Fibroblast of lung (primary cell): ENCODE measurements at regions not wholly inside any gene's neighbourhood (a gene's known extent, or its start where the extent isn't known, plus 50 kb on each side); places are given as distances from the start of the nearest gene placed in this dataset.

ENCODE experiments used
- CTCF ChIP-seq, 2 donors: IDR thresholded peaks in 1 of 2; conservative IDR thresholded peaks in 1 of 2; 1 replicate in 1 of 2; 2 replicates in 1 of 2; pipeline ENCODE4 v1.5.1; 2011 to 2012; ENCODE audit warnings: low read length in 2 of 2, control low read depth in 1 of 2, inconsistent platforms in 1 of 2, low read depth in 1 of 2, mild to moderate bottlenecking in 1 of 2
- EZH2 ChIP-seq: IDR thresholded peaks from 2 replicates; pipeline ENCODE4 v1.5.1; 2012; ENCODE audit warnings: low read length, control low read depth, mild to moderate bottlenecking; ENCODE audit errors: missing control alignments

GRCh38 chr12:107978201-107978600 is 150.9 kb upstream of the WSCD2 start:
- TF ChIP-seq CTCF (conservative IDR thresholded peaks at IDR 0.05 in 1 of 2, IDR thresholded peaks at IDR 0.05 in 1 of 2; ENCODE audit: low read depth in 1 of 2, low read length in 2 of 2), result no peak
- no peak for TF ChIP-seq EZH2
